DMS 273 treated with DMSO at 0.1 percent for 48 hours (cell line): ENCODE measurements at regions not wholly inside any gene's neighbourhood (a gene's known extent, or its start where the extent isn't known, plus 50 kb on each side); places are given as distances from the start of the nearest gene placed in this dataset.
"Not testable (repeated sequence)": the region's sequence is repeated elsewhere in the genome, so short reads cannot be mapped to it uniquely, and the experiment has no call there.

Source experiments
- DNase-seq: peaks from one replicate; lab custom pipeline; 2025; lab: John Stamatoyannopoulos, UW

GRCh38 chr5:155512329-155512728, 498.8 kb downstream of the KIF4B start:
- DNase-seq, result no peak

- DNase-seq, result no peak
Observed at GRCh38 chr5:155514105-155514563, 500.6 kb downstream of the KIF4B start.

- DNase-seq, result no peak
Observed at GRCh38 chr5:155522540-155522939, 509.0 kb downstream of the KIF4B start.

- peak; percentile 72 for DNase-seq
Observed at GRCh38 chr5:155529362-155529761, 515.8 kb downstream of the KIF4B start.

- no peak for DNase-seq
Observed at GRCh38 chr5:155530046-155530445, 516.5 kb downstream of the KIF4B start.

GRCh38 chr5:155532621-155533311, 519.2 kb downstream of the KIF4B start:
- DNase-seq, result no peak

GRCh38 chr5:155540000-155540595, 526.5 kb downstream of the KIF4B start:
- DNase-seq, result no peak

GRCh38 chr5:155546075-155546474, 532.5 kb downstream of the KIF4B start:
- peak; percentile 28 for DNase-seq

GRCh38 chr5:155554500-155554899, 540.9 kb downstream of the KIF4B start:
- DNase-seq, result no peak

- DNase-seq, result no peak
Observed at GRCh38 chr5:155556222-155556621, 542.7 kb downstream of the KIF4B start.

- DNase-seq, result no peak
Observed at GRCh38 chr5:155556700-155557099, 543.1 kb downstream of the KIF4B start.

- no peak for DNase-seq
Observed at GRCh38 chr5:155562158-155562557, 548.6 kb downstream of the KIF4B start.

- no peak for DNase-seq
Observed at GRCh38 chr5:155564541-155564940, 551.0 kb downstream of the KIF4B start.

GRCh38 chr5:155575861-155576260, 562.3 kb downstream of the KIF4B start:
- no peak for DNase-seq

- not testable (repeated sequence) for DNase-seq
Observed at GRCh38 chr5:155586808-155587207, 573.3 kb downstream of the KIF4B start.

- no peak for DNase-seq
Observed at GRCh38 chr5:155587458-155587857, 573.9 kb downstream of the KIF4B start.

- no peak for DNase-seq
Observed at GRCh38 chr5:155591273-155591672, 577.7 kb downstream of the KIF4B start.

GRCh38 chr5:155594270-155594669, 580.7 kb downstream of the KIF4B start:
- DNase-seq, result no peak

- DNase-seq, result no peak
Observed at GRCh38 chr5:155595791-155596190, 582.2 kb downstream of the KIF4B start.

- DNase-seq, result peak; percentile 43
Observed at GRCh38 chr5:155598552-155598951, 585.0 kb downstream of the KIF4B start.

GRCh38 chr5:155605920-155606319, 592.4 kb downstream of the KIF4B start:
- no peak for DNase-seq

- DNase-seq, result no peak
Observed at GRCh38 chr5:155616779-155617392, 603.3 kb downstream of the KIF4B start.

- DNase-seq, result no peak
Observed at GRCh38 chr5:155619688-155620087, 606.1 kb downstream of the KIF4B start.
